Transverse colon (tissue), 4 donors: ENCODE measurements at regions not wholly inside any gene's neighbourhood (a gene's known extent, or its start where the extent isn't known, plus 50 kb on each side); places are given as distances from the start of the nearest gene placed in this dataset.

Experiments
- DNase-seq: peaks from one replicate; pipeline ENCODE4 v3.0.0-alpha.2; 2019
- H3K27ac ChIP-seq, 4 donors: fragments of 200-600 bp; sonication (generic); 2 replicates each; pipeline ENCODE4 v1.5.1; 2016 to 2018; ENCODE audit warnings: inconsistent platforms in 4 of 4
- H3K27me3 ChIP-seq: fragments of 200-600 bp; sonication (generic); 2 replicates; pipeline ENCODE4 v1.5.1; 2017; ENCODE audit warnings: inconsistent platforms
- H3K36me3 ChIP-seq, 4 donors: fragments of 200-600 bp; sonication (generic); 2 replicates each; pipeline ENCODE4 v1.5.1; 2017 to 2019; ENCODE audit warnings: inconsistent platforms in 4 of 4
- H3K4me1 ChIP-seq, 4 donors: fragments of 200-600 bp; sonication (generic); 2 replicates each; pipeline ENCODE4 v1.5.1; 2017 to 2020; ENCODE audit warnings: inconsistent platforms in 4 of 4
- H3K4me3 ChIP-seq, 4 donors: fragments of 200-600 bp; sonication (generic); 1 replicate in 1 of 4; 2 replicates in 3 of 4; pipeline versions ENCODE4 v1.5.1 to v1.6.1; 2017 to 2019; ENCODE audit warnings: inconsistent platforms in 4 of 4
- H3K9me3 ChIP-seq, 2 donors: fragments of 200-600 bp; sonication (generic); 2 replicates each; pipeline ENCODE4 v1.5.1; 2017 to 2019; ENCODE audit warnings: inconsistent platforms in 2 of 2
- EP300 ChIP-seq: sonication (generic); formaldehyde crosslinking; IDR thresholded peaks from one replicate; pipeline ENCODE4 v1.6.1; 2017; ENCODE audit warnings: antibody characterized with exemption, low read depth
- POLR2A ChIP-seq: fragments of 450-650 bp; IDR thresholded peaks from one replicate; pipeline ENCODE4 v1.6.1; 2016; ENCODE audit warnings: antibody characterized with exemption, mild to moderate bottlenecking, moderate library complexity
- POLR2AphosphoS5 ChIP-seq, 3 donors: sonication (generic); formaldehyde crosslinking; IDR thresholded peaks; one replicate each; pipeline ENCODE4 v1.6.1; 2016; ENCODE audit warnings: antibody characterized with exemption in 3 of 3
- WGBS, 2 donors: methylation state at CpG; one replicate each; pipeline ENCODE4 v1.1.5; 2018; ENCODE audit warnings: low coverage in 1 of 2; 5-methylcytosine and 5-hydroxymethylcytosine counted together
- in situ Hi-C, 4 donors: fragments of 200-750 bp; cut with MboI; loops; one replicate each; pipeline versions ENCODE4 v1.15.0 to v1.15.1; 2017; ENCODE audit warnings: low sequenced_read_pairs in 3 of 4, low pct_ligation_motif_present in 1 of 4, low pct_unique_long_range_greater_than_20kb in 1 of 4
- intact Hi-C: fragments of 100-400 bp; cut with DNase I; formaldehyde crosslinking; loops from one replicate; pipeline ENCODE4 v1.15.1; 2023; ENCODE audit warnings: low total_unique reads
- TF ChIP-seq, protein P1 (sequence below), 5 experiments: fragments of 200-600 bp in 3 of 5; fragments of 450-650 bp in 2 of 5; sonication (generic) in 3 of 5; IDR thresholded peaks; 1 replicate in 2 of 5; 2 replicates in 3 of 5; pipeline ENCODE4 v1.5.1; 2016 to 2017; ENCODE audit warnings: antibody characterized with exemption in 5 of 5, inconsistent platforms in 3 of 5, mild to moderate bottlenecking in 2 of 5, moderate library complexity in 1 of 5

DNA sequence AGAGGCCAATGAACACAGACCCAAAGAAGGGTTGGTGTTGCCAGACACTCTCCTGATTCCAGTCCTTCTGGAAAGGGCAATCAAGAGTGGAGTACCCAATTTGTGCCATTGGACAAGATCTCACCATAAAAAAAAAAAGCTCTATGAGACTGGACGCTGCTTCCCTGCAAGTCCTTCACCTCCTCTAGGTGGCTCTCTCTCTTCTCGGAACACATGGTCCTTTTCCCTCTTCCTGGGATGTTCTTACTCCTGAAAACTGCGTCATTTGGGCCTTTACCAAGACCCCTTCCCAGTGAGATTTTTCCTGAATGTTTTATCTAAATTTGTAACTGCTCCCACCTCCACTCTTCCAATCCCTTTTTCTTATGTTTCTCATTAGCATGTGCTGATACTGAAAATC is 280.8 kb downstream of the FOXA2 start:
- no peaks in the 10 kb centered on the region for H3K9me3 ChIP-seq
- in situ Hi-C loops, result loop anchor here in 2 of 4 donors (25.0 kb wide), 2 partner anchors 491 to 591 kb away; partner anchors contain the start of gene PAX1 (in 1 of the 2)
- H3K36me3 ChIP-seq, result no peaks in the 10 kb centered on the region
- intact Hi-C loops, result no loop called here
- WGBS, 2 donors, result 41 to 52% methylated on average over 3 of the region's 3 CpGs
- no peak for DNase-seq
- H3K4me3 ChIP-seq, result no peak overlapping the region
- no peaks in the 10 kb centered on the region for H3K4me1 ChIP-seq
- H3K27me3 ChIP-seq, result no peaks in the 10 kb centered on the region
- H3K27ac ChIP-seq, result no peak overlapping the region
- TF ChIP-seq POLR2A (no peak), POLR2AphosphoS5 (IDR thresholded peaks at IDR 0.05) (no peak), EP300 (no peak)
- TF ChIP-seq, protein P1, sequence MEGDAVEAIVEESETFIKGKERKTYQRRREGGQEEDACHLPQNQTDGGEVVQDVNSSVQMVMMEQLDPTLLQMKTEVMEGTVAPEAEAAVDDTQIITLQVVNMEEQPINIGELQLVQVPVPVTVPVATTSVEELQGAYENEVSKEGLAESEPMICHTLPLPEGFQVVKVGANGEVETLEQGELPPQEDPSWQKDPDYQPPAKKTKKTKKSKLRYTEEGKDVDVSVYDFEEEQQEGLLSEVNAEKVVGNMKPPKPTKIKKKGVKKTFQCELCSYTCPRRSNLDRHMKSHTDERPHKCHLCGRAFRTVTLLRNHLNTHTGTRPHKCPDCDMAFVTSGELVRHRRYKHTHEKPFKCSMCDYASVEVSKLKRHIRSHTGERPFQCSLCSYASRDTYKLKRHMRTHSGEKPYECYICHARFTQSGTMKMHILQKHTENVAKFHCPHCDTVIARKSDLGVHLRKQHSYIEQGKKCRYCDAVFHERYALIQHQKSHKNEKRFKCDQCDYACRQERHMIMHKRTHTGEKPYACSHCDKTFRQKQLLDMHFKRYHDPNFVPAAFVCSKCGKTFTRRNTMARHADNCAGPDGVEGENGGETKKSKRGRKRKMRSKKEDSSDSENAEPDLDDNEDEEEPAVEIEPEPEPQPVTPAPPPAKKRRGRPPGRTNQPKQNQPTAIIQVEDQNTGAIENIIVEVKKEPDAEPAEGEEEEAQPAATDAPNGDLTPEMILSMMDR (IDR thresholded peaks at IDR 0.05), result no peak

DNA sequence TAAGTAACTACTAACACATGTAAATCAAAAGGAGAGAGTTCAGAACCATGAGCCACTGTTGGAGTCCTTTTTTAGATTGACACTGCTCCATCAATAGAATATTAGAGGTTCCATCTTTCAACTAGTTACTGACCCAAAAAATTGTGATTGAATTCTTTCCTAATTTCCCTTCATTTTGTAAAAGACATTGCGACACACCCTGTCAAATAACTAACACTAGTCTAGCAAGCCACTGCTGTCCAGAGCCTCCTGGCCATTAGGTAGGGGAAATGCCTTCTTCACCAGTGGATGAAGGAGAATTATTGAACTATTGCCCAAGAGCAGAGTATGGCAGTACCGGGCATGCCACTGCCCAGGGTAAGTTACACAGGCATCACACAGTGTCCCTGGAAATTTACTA is 282.3 kb downstream of the FOXA2 start:
- TF ChIP-seq EP300 (no peak), POLR2AphosphoS5 (IDR thresholded peaks at IDR 0.05) (no peak), POLR2A (no peak)
- TF ChIP-seq, protein P1 (IDR thresholded peaks at IDR 0.05), result no peak
- in situ Hi-C loops, result loop anchor here in 2 of 4 donors (25.0 kb wide), 2 partner anchors 490 to 590 kb away; partner anchors contain the start of gene PAX1 (in 1 of the 2)

DNA sequence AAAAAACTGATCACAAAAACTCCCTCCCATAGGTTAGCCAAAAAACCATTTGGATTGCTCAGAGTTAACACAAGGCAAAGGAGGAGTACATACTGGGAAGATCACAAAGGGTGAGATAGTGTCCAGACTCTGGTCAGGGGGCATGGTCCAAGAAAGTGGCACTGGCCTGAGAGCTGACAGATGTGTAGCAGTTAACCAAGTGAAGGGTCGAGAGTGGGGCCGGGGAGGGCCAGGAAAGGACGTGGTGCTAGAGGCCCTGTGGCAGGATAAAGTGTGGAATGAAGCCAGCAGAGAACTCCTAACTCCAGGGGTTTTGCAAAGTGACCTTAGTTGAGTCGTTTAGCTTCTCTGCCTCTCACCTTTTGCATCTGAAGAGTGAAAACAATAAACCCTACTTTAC is 290.5 kb downstream of the FOXA2 start:
- Histone ChIP-seq H3K27ac (no peak overlapping the region), H3K4me3 (no peak overlapping the region), H3K4me1 (no peaks in the 10 kb centered on the region), H3K9me3 (no peaks in the 10 kb centered on the region), H3K27me3 (no peaks in the 10 kb centered on the region), H3K36me3 (no peaks in the 10 kb centered on the region)
- intact Hi-C loops (no loop called here), in situ Hi-C loops (loop anchor here in 1 of 4 donors (25.0 kb wide), 1 partner anchor 107 kb away; no protein-coding TSS in a partner anchor)
- WGBS, 2 donors, result 63 to 79% methylated on average over 2 to 4 of the region's 4 CpGs
- TF ChIP-seq EP300 (no peak), POLR2AphosphoS5 (IDR thresholded peaks at IDR 0.05) (no peak), POLR2A (no peak)
- TF ChIP-seq, protein P1 (IDR thresholded peaks at IDR 0.05), result no peak
- DNase-seq, result no peak

More for the DNA sequence above, 282.3 kb downstream of the FOXA2 start:
- 79 to 100% methylated on average over 1 to 2 of the region's 2 CpGs for WGBS, 2 donors
- intact Hi-C loops, result no loop called here
- Histone ChIP-seq H3K27me3 (no peaks in the 10 kb centered on the region), H3K4me3 (no peak overlapping the region), H3K9me3 (no peaks in the 10 kb centered on the region), H3K4me1 (no peaks in the 10 kb centered on the region), H3K36me3 (no peaks in the 10 kb centered on the region), H3K27ac (no peak overlapping the region)
- no peak for DNase-seq

DNA sequence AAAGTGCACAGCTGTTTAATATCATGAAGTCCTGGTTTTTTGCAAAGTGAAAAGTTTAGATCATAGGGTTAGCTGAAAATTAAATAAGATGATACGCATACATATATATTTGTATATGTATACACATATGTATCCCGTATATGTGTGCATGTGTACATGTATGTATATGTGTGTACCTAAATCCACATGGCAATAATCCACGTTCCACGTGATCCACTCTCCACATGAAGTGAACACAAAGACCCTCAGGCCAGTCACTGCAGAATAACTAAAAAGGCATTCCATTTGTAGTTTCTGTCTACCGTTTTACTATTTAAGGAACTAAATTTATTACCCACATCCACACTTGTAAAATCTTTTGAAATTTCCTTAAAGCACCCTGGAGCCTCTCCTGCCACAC is 294.9 kb downstream of the FOXA2 start:
- no peaks in the 10 kb centered on the region for H3K27me3 ChIP-seq
- no peak overlapping the region for H3K4me3 ChIP-seq
- intact Hi-C loops (no loop called here), in situ Hi-C loops (loop anchor here in 1 of 4 donors (25.0 kb wide), 1 partner anchor 102 kb away; no protein-coding TSS in a partner anchor)
- no peaks in the 10 kb centered on the region for H3K36me3 ChIP-seq
- WGBS, 2 donors, result 53 to 62% methylated on average over 5 of the region's 5 CpGs
- H3K4me1 ChIP-seq, result no peaks in the 10 kb centered on the region
- DNase-seq, result no peak
- no peak for TF ChIP-seq POLR2AphosphoS5 (IDR thresholded peaks at IDR 0.05)
- no peak for TF ChIP-seq POLR2A
- no peak for TF ChIP-seq EP300
- TF ChIP-seq, protein P1 (IDR thresholded peaks at IDR 0.05), result no peak
- H3K9me3 ChIP-seq, result no peaks in the 10 kb centered on the region
- H3K27ac ChIP-seq, result no peak overlapping the region
